ENCODE measurements at regions not wholly inside any gene's neighbourhood (a gene's known extent, or its start where the extent isn't known, plus 50 kb on each side); places are given as distances from the start of the nearest gene placed in this dataset.

DNA sequence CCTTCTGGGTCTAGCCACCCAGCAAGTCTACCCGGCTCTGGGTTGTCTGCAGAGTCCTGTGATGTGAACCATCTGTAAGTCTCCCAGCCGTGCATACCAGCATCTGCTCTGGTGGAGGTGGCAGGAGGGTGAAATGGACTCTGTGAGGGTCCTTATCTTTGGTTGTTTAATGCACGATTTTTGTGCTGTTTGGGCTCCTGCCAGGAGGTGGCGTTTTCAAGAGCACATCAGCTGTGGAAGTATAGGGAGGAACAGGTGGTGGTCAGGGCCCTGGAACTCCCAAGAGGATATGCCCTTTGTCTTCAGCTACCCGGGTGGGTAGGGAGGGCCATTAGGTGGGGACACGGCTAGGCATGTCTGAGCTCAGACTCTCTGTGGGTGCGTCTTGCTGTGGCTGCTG lies 66.5 kb upstream of the ZFP42 start:
- Mint-ChIP-seq H3K27me3 (no peaks in the 10 kb centered on the region), H3K36me3 (ENCODE audit: low read depth) (no peaks in the 10 kb centered on the region), H3K4me3 (no peak overlapping the region), H3K4me1 (ENCODE audit: low read depth) (no peaks in the 10 kb centered on the region), H3K9me3 (peaks cover 12% of the 10 kb centered on the region), H3K27ac (no peak overlapping the region)
- DNase-seq: no peak

DNA sequence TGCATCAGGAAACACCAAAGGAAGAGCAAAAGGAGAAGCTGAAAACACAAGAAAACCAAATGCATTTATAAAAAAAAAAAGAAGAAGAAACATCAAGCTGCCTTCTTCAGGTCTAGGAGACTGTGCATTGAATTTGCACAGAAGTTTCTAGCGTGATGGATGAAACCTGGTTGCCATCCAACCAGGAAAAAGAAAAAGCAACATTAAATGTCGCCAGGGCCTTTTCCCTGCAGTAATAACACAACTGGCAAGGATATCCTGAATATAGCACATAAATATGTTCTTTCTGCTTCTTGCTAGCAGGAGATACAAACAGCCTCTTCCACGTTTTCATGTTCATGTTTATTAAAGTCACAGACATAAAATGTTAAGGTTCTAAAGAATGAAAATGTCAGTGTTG lies 60.8 kb upstream of the ZFP42 start:
- H3K4me3 Mint-ChIP-seq: no peak overlapping the region
- DNase-seq: no peak
- H3K36me3 Mint-ChIP-seq (ENCODE audit: low read depth): no peaks in the 10 kb centered on the region
- H3K4me1 Mint-ChIP-seq (ENCODE audit: low read depth): no peaks in the 10 kb centered on the region
- no peaks in the 10 kb centered on the region for H3K27me3 Mint-ChIP-seq
- H3K27ac Mint-ChIP-seq: no peak overlapping the region
- peaks cover 22% of the 10 kb centered on the region for H3K9me3 Mint-ChIP-seq

DNA sequence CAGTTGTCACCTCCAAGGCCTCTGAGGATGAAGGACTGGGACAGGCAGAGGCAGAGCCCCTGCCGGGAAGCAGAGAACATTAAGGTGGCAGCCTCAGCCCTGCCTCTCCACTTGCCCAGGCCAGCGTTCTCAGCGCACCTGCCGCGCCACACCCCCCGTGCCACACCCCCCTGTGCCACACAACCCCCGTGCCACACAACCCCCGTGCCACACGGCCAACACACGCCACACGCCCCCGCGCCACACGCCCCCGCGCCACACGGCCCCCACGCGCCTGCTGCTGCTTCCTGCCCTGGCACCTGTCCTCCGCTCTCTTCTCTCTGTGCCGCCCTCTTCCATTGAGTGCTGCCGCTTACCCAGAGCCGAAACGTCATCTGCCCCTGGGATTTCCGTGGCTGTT lies 58.0 kb upstream of the ZFP42 start:
- no peak overlapping the region for H3K27ac Mint-ChIP-seq
- no peaks in the 10 kb centered on the region for H3K27me3 Mint-ChIP-seq
- peaks cover 25% of the 10 kb centered on the region for H3K9me3 Mint-ChIP-seq
- no peaks in the 10 kb centered on the region for H3K36me3 Mint-ChIP-seq (ENCODE audit: low read depth)
- H3K4me1 Mint-ChIP-seq (ENCODE audit: low read depth): no peaks in the 10 kb centered on the region
- no peak overlapping the region for H3K4me3 Mint-ChIP-seq
- no peak for DNase-seq

DNA sequence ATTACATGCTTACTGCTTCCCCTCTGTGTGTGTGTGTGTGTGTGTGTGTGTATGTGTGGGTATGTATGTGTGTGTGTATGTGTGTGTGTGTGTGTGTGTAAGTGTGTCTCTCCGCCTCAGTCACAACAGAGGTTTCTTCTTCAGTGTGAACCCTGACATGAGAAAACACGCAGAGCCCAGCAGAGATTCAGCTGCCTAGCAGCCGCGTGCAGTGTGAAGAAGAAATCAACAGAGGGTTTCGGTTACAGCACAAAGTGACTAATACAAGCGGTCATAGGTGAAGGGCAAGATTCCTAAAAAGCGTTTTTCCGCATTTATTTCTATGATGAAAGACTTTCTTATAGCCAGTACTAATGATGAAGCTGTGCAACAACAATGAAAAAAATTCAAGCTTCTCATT lies 55.3 kb upstream of the ZFP42 start:
- DNase-seq: no peak
- Mint-ChIP-seq H3K4me3 (no peak overlapping the region), H3K27me3 (no peaks in the 10 kb centered on the region), H3K27ac (no peak overlapping the region), H3K4me1 (ENCODE audit: low read depth) (no peaks in the 10 kb centered on the region), H3K9me3 (peaks cover 32% of the 10 kb centered on the region), H3K36me3 (ENCODE audit: low read depth) (no peaks in the 10 kb centered on the region)

DNA sequence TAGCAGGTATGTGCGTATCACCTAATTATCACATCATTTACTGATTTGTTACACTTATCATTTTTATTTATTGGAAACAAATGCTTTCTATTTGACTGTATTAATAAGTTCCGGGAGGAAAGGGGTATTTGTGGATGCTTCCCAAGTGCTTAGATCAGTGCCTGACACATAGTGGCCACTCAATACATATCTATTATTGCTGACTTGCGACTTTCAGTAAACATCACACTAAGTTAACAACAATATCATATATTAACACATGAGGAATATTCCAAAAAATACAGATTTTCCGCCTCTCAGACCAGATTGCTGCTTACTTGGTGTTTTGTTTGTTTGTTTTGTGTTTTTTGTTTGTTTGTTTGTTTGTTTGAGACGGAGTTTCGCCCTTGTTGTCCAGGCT lies 52.6 kb upstream of the ZFP42 start:
- no peak for DNase-seq
- Mint-ChIP-seq H3K36me3 (ENCODE audit: low read depth) (no peaks in the 10 kb centered on the region), H3K27ac (no peak overlapping the region), H3K9me3 (peaks cover 34% of the 10 kb centered on the region), H3K4me3 (no peak overlapping the region), H3K27me3 (no peaks in the 10 kb centered on the region), H3K4me1 (ENCODE audit: low read depth) (no peaks in the 10 kb centered on the region)

DNA sequence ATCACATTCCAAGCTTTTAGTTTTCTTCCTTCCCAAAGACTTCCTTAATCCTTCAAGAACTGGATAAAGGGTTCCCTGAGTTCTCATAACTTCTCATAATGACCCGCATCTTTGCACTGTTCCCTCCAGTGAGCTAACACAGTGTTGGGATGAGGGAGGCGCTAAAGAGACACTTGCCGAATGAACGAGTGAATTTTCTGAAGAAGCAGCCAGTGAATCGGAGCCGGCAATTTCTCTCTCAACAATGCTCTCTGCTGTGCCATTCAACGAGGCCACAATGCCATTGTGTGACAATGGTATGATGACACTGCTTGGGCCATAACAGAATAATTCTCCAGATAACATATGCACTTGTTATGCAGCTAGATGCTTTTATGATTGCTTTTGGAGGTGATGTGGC lies 51.4 kb upstream of the ZFP42 start:
- H3K27ac Mint-ChIP-seq: no peak overlapping the region
- DNase-seq: no peak
- H3K4me3 Mint-ChIP-seq: no peak overlapping the region
- H3K36me3 Mint-ChIP-seq (ENCODE audit: low read depth): no peaks in the 10 kb centered on the region
- no peaks in the 10 kb centered on the region for H3K27me3 Mint-ChIP-seq
- H3K9me3 Mint-ChIP-seq: peaks cover 34% of the 10 kb centered on the region
- H3K4me1 Mint-ChIP-seq (ENCODE audit: low read depth): no peaks in the 10 kb centered on the region
